ENCODE measurements at regions not wholly inside any gene's neighbourhood (a gene's known extent, or its start where the extent isn't known, plus 50 kb on each side); places are given as distances from the start of the nearest gene placed in this dataset.

GRCh38 chr18:60452421-60452820, 79.8 kb upstream of the MC4R start:
- TF ChIP-seq POLR2A (IDR thresholded peaks at IDR 0.05; ENCODE audit: low read depth, low read length) = no peak
- TF ChIP-seq POLR2AphosphoS5 (IDR thresholded peaks at IDR 0.05; ENCODE audit: low read depth, low read length) = no peak
